HEK293 (cell line): ENCODE measurements at regions not wholly inside any gene's neighbourhood (a gene's known extent, or its start where the extent isn't known, plus 50 kb on each side); places are given as distances from the start of the nearest gene placed in this dataset.

ENCODE experiments used
- OSR2 ChIP-seq: fragments of 450-650 bp; formaldehyde crosslinking; IDR thresholded peaks from 2 replicates; pipeline ENCODE4 v1.5.1; 2016; ENCODE audit warnings: missing biosample characterization, missing genetic modification characterization
- ZNF155 ChIP-seq: fragments of 450-650 bp; formaldehyde crosslinking; IDR thresholded peaks from 2 replicates; pipeline ENCODE4 v1.5.1; 2016; ENCODE audit warnings: missing biosample characterization, missing genetic modification characterization
- ZNF157 ChIP-seq: fragments of 450-650 bp; formaldehyde crosslinking; IDR thresholded peaks from 2 replicates; pipeline ENCODE4 v1.5.1; 2016; ENCODE audit warnings: missing biosample characterization, missing genetic modification characterization
- ZNF169 ChIP-seq: fragments of 450-650 bp; formaldehyde crosslinking; IDR thresholded peaks from 2 replicates; pipeline ENCODE4 v1.5.1; 2016; ENCODE audit warnings: missing biosample characterization, missing genetic modification characterization
- ZNF2 ChIP-seq: fragments of 450-650 bp; formaldehyde crosslinking; IDR thresholded peaks from 2 replicates; pipeline ENCODE4 v1.5.1; 2016; ENCODE audit warnings: missing biosample characterization, missing genetic modification characterization
- ZNF23 ChIP-seq: fragments of 450-650 bp; formaldehyde crosslinking; IDR thresholded peaks from 2 replicates; pipeline ENCODE4 v1.5.1; 2016; ENCODE audit warnings: missing biosample characterization, missing genetic modification characterization, borderline replicate concordance
- ZNF37A ChIP-seq: fragments of 450-650 bp; IDR thresholded peaks from 2 replicates; pipeline ENCODE4 v1.5.1; 2018; ENCODE audit warnings: missing biosample characterization, missing genetic modification characterization
- ZNF394 ChIP-seq: fragments of 450-650 bp; formaldehyde crosslinking; IDR thresholded peaks from 2 replicates; pipeline ENCODE4 v1.5.1; 2016; ENCODE audit warnings: missing biosample characterization, missing genetic modification characterization, mild to moderate bottlenecking, moderate library complexity, borderline replicate concordance
- ZNF529 ChIP-seq: fragments of 450-650 bp; formaldehyde crosslinking; IDR thresholded peaks from 2 replicates; pipeline ENCODE4 v1.5.1; 2017; ENCODE audit warnings: missing genetic modification characterization, missing biosample characterization; ENCODE audit not compliant: insufficient replicate concordance
- ZNF555 ChIP-seq: fragments of 450-650 bp; formaldehyde crosslinking; conservative IDR thresholded peaks from 2 replicates; pipeline ENCODE4 v1.5.1; 2017; ENCODE audit warnings: missing biosample characterization, mild to moderate bottlenecking, missing genetic modification characterization, inconsistent platforms
- ZNF654 ChIP-seq: fragments of 450-650 bp; formaldehyde crosslinking; IDR thresholded peaks from 2 replicates; pipeline ENCODE4 v1.5.1; 2016; ENCODE audit warnings: low read depth, missing biosample characterization, missing genetic modification characterization
- ZNF660 ChIP-seq: fragments of 450-650 bp; IDR thresholded peaks from 2 replicates; pipeline ENCODE4 v1.5.1; 2018; ENCODE audit warnings: missing biosample characterization, mild to moderate bottlenecking, missing genetic modification characterization
- ZNF792 ChIP-seq: fragments of 450-650 bp; formaldehyde crosslinking; IDR thresholded peaks from 2 replicates; pipeline ENCODE4 v1.5.1; 2016; ENCODE audit warnings: missing biosample characterization, missing genetic modification characterization
- ZNF837 ChIP-seq: fragments of 450-650 bp; formaldehyde crosslinking; IDR thresholded peaks from 2 replicates; pipeline ENCODE4 v1.5.1; 2016; ENCODE audit warnings: missing biosample characterization, missing genetic modification characterization
- TF ChIP-seq, protein P1 (sequence below): fragments of 450-650 bp; formaldehyde crosslinking; IDR thresholded peaks from 2 replicates; pipeline ENCODE4 v1.5.1; 2016; ENCODE audit warnings: missing biosample characterization, missing genetic modification characterization
- TF ChIP-seq, protein P2 (sequence below): fragments of 450-650 bp; formaldehyde crosslinking; IDR thresholded peaks from 2 replicates; pipeline ENCODE4 v1.5.1; 2017; ENCODE audit warnings: missing biosample characterization, missing genetic modification characterization
- TF ChIP-seq, protein P3 (sequence below): fragments of 450-650 bp; formaldehyde crosslinking; IDR thresholded peaks from 2 replicates; pipeline ENCODE4 v1.5.1; 2016; ENCODE audit warnings: missing biosample characterization, missing genetic modification characterization
- TF ChIP-seq, protein P4 (sequence below): fragments of 450-650 bp; formaldehyde crosslinking; IDR thresholded peaks from 2 replicates; pipeline ENCODE4 v1.5.1; 2016; ENCODE audit warnings: missing biosample characterization, missing genetic modification characterization
- TF ChIP-seq, protein P5 (sequence below): fragments of 450-650 bp; formaldehyde crosslinking; IDR thresholded peaks from 2 replicates; pipeline ENCODE4 v1.5.1; 2016; ENCODE audit warnings: missing biosample characterization, missing genetic modification characterization
- TF ChIP-seq, protein P6 (sequence below): fragments of 450-650 bp; formaldehyde crosslinking; IDR thresholded peaks from 2 replicates; pipeline ENCODE4 v1.5.1; 2016; ENCODE audit warnings: missing biosample characterization, missing genetic modification characterization
- TF ChIP-seq, protein P7 (sequence below): fragments of 450-650 bp; formaldehyde crosslinking; IDR thresholded peaks from 2 replicates; pipeline ENCODE4 v1.5.1; 2016; ENCODE audit warnings: missing biosample characterization, missing genetic modification characterization
- TF ChIP-seq, protein P8 (sequence below): fragments of 450-650 bp; IDR thresholded peaks from 2 replicates; pipeline ENCODE4 v1.5.1; 2018; ENCODE audit warnings: missing biosample characterization, missing genetic modification characterization

DNA sequence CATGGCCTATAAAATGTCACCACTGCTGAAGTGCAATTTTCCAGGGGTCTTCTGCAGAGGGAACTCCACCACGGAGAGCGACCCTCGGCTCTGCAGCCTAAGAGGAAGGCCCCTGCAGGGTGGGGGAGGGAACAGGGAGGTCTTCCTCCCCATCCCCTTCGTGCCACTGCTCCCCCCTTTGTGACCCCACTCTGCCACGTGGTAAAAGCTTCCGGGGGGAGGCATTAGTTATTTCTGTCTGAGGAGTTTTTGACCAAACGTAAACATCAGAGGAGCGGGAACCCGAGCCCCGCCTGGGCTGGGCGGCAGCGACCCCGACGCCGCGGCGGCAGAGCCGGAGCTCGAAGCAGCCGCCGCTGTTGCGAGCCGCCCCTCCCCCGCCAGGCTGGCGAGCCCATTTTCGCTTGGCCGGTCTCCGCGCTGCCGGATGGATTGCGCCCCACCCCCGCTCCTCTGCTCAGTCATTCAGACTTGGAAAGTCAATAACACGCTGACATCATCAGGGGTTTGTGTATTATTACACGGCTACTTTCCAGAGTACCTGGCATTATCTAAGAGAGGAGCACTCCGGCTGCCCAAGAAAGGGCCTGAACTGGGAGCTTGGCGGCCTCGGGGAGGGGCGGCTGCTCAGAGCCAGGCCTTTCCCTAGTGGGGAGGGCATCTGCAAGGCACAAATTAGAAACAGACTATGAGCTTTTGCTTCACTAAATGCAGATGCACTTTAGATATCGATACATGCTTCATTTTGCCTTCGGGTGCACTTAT, 162.5 kb upstream of the TBL1XR1 start (continued):
- TF ChIP-seq ZNF2 (tag by site-specific recombination) (no peak), ZNF169 (tag by site-specific recombination) (no peak), OSR2 (tag by site-specific recombination) (peak; percentile 38; the same call in 1 of the 2 replicates), ZNF155 (tag by site-specific recombination) (no peak), ZNF660 (peak; percentile 97), ZNF654 (tag by site-specific recombination) (0 out of 2 replicates have a peak, but pooled peaks have one; percentile 7), ZNF394 (tag by site-specific recombination) (peak; percentile 94), ZNF23 (tag by site-specific recombination) (no peak), ZNF837 (tag by site-specific recombination) (no peak), ZNF555 (tag by site-specific recombination) (no peak), ZNF792 (no peak), ZNF157 (no peak), ZNF529 (tag by site-specific recombination) (no peak), ZNF37A (tag by site-specific recombination) (no peak)
- TF ChIP-seq, protein P1, sequence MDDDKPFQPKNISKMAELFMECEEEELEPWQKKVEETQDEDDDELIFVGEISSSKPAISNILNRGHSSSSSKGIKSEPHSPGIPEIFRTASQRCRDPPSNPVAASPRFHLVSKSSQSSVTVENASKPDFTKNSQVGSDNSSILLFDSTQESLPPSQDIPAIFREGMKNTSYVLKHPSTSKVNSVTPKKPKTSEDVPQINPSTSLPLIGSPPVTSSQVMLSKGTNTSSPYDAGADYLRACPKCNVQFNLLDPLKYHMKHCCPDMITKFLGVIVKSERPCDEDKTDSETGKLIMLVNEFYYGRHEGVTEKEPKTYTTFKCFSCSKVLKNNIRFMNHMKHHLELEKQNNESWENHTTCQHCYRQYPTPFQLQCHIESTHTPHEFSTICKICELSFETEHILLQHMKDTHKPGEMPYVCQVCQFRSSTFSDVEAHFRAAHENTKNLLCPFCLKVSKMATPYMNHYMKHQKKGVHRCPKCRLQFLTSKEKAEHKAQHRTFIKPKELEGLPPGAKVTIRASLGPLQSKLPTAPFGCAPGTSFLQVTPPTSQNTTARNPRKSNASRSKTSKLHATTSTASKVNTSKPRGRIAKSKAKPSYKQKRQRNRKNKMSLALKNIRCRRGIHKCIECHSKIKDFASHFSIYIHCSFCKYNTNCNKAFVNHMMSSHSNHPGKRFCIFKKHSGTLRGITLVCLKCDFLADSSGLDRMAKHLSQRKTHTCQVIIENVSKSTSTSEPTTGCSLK (tag by site-specific recombination): no peak
- TF ChIP-seq, protein P2, sequence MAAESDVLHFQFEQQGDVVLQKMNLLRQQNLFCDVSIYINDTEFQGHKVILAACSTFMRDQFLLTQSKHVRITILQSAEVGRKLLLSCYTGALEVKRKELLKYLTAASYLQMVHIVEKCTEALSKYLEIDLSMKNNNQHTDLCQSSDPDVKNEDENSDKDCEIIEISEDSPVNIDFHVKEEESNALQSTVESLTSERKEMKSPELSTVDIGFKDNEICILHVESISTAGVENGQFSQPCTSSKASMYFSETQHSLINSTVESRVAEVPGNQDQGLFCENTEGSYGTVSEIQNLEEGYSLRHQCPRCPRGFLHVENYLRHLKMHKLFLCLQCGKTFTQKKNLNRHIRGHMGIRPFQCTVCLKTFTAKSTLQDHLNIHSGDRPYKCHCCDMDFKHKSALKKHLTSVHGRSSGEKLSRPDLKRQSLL (tag by site-specific recombination): peak; percentile 77
- TF ChIP-seq, protein P3, sequence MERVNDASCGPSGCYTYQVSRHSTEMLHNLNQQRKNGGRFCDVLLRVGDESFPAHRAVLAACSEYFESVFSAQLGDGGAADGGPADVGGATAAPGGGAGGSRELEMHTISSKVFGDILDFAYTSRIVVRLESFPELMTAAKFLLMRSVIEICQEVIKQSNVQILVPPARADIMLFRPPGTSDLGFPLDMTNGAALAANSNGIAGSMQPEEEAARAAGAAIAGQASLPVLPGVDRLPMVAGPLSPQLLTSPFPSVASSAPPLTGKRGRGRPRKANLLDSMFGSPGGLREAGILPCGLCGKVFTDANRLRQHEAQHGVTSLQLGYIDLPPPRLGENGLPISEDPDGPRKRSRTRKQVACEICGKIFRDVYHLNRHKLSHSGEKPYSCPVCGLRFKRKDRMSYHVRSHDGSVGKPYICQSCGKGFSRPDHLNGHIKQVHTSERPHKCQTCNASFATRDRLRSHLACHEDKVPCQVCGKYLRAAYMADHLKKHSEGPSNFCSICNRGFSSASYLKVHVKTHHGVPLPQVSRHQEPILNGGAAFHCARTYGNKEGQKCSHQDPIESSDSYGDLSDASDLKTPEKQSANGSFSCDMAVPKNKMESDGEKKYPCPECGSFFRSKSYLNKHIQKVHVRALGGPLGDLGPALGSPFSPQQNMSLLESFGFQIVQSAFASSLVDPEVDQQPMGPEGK: peak; percentile 72
- TF ChIP-seq, protein P4, sequence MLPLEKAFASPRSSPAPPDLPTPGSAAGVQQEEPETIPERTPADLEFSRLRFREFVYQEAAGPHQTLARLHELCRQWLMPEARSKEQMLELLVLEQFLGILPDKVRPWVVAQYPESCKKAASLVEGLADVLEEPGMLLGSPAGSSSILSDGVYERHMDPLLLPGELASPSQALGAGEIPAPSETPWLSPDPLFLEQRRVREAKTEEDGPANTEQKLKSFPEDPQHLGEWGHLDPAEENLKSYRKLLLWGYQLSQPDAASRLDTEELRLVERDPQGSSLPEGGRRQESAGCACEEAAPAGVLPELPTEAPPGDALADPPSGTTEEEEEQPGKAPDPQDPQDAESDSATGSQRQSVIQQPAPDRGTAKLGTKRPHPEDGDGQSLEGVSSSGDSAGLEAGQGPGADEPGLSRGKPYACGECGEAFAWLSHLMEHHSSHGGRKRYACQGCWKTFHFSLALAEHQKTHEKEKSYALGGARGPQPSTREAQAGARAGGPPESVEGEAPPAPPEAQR: no peak
- TF ChIP-seq, protein P5, sequence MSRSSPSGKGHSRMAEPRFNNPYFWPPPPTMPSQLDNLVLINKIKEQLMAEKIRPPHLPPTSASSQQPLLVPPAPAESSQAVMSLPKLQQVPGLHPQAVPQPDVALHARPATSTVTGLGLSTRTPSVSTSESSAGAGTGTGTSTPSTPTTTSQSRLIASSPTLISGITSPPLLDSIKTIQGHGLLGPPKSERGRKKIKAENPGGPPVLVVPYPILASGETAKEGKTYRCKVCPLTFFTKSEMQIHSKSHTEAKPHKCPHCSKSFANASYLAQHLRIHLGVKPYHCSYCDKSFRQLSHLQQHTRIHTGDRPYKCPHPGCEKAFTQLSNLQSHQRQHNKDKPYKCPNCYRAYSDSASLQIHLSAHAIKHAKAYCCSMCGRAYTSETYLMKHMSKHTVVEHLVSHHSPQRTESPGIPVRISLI: no peak
- TF ChIP-seq, protein P6, sequence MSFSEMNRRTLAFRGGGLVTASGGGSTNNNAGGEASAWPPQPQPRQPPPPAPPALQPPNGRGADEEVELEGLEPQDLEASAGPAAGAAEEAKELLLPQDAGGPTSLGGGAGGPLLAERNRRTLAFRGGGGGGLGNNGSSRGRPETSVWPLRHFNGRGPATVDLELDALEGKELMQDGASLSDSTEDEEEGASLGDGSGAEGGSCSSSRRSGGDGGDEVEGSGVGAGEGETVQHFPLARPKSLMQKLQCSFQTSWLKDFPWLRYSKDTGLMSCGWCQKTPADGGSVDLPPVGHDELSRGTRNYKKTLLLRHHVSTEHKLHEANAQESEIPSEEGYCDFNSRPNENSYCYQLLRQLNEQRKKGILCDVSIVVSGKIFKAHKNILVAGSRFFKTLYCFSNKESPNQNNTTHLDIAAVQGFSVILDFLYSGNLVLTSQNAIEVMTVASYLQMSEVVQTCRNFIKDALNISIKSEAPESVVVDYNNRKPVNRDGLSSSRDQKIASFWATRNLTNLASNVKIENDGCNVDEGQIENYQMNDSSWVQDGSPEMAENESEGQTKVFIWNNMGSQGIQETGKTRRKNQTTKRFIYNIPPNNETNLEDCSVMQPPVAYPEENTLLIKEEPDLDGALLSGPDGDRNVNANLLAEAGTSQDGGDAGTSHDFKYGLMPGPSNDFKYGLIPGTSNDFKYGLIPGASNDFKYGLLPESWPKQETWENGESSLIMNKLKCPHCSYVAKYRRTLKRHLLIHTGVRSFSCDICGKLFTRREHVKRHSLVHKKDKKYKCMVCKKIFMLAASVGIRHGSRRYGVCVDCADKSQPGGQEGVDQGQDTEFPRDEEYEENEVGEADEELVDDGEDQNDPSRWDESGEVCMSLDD (tag by site-specific recombination): no peak
- TF ChIP-seq, protein P7, sequence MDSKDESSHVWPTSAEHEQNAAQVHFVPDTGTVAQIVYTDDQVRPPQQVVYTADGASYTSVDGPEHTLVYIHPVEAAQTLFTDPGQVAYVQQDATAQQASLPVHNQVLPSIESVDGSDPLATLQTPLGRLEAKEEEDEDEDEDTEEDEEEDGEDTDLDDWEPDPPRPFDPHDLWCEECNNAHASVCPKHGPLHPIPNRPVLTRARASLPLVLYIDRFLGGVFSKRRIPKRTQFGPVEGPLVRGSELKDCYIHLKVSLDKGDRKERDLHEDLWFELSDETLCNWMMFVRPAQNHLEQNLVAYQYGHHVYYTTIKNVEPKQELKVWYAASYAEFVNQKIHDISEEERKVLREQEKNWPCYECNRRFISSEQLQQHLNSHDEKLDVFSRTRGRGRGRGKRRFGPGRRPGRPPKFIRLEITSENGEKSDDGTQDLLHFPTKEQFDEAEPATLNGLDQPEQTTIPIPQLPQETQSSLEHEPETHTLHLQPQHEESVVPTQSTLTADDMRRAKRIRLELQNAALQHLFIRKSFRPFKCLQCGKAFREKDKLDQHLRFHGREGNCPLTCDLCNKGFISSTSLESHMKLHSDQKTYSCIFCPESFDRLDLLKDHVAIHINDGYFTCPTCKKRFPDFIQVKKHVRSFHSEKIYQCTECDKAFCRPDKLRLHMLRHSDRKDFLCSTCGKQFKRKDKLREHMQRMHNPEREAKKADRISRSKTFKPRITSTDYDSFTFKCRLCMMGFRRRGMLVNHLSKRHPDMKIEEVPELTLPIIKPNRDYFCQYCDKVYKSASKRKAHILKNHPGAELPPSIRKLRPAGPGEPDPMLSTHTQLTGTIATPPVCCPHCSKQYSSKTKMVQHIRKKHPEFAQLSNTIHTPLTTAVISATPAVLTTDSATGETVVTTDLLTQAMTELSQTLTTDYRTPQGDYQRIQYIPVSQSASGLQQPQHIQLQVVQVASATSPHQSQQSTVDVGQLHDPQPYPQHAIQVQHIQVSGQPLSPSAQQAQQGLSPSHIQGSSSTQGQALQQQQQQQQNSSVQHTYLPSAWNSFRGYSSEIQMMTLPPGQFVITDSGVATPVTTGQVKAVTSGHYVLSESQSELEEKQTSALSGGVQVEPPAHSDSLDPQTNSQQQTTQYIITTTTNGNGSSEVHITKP: peak; percentile 55
- TF ChIP-seq, protein P8, sequence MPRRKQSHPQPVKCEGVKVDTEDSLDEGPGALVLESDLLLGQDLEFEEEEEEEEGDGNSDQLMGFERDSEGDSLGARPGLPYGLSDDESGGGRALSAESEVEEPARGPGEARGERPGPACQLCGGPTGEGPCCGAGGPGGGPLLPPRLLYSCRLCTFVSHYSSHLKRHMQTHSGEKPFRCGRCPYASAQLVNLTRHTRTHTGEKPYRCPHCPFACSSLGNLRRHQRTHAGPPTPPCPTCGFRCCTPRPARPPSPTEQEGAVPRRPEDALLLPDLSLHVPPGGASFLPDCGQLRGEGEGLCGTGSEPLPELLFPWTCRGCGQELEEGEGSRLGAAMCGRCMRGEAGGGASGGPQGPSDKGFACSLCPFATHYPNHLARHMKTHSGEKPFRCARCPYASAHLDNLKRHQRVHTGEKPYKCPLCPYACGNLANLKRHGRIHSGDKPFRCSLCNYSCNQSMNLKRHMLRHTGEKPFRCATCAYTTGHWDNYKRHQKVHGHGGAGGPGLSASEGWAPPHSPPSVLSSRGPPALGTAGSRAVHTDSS (tag by site-specific recombination): peak; percentile 68
